HCT116 (cell line): ENCODE measurements at regions not wholly inside any gene's neighbourhood (a gene's known extent, or its start where the extent isn't known, plus 50 kb on each side); places are given as distances from the start of the nearest gene placed in this dataset.
A peak's percentile ranks its signal among the peaks of the same experiment; 100 is the strongest.

ENCODE experiments used
- ATAC-seq: fragments of 200-7000 bp; cut with Tn5 transposase; 2 replicates; pipeline ENCODE4 v1.9.1; 2020; ENCODE audit warnings: mild to moderate bottlenecking, moderate library complexity
- BruUV-seq: library from RNA; stranded (reverse); fragments of 400-500 nt; replicated peaks from 2 replicates; lab custom pipeline; 2021; lab: Mats Ljungman, UMichigan
- CTCF ChIA-PET: fragments of 300-600 bp; sonication (Branson Sonifier 250); formaldehyde crosslinking; loops from one replicate; lab custom pipeline; 2021; ENCODE audit warnings: antibody characterized with exemption; lab: Charles Lee
- POLR2A ChIA-PET: fragments of 300-600, 350-600 bp; sonication (Branson Sonifier 250); formaldehyde crosslinking; loops from one replicate; lab custom pipeline; 2021; ENCODE audit warnings: antibody characterized with exemption; lab: Charles Lee
- RAD21 ChIA-PET, 2 experiments: fragments of 300-600 bp; sonication (Branson Sonifier 250); formaldehyde crosslinking; loops; one replicate each; lab custom pipeline; 2023; ENCODE audit warnings: low total read pairs in 2 of 2; ENCODE audit not compliant: uncharacterized antibody in 2 of 2, unreplicated experiment in 2 of 2, low non-redundant PET in 1 of 2; lab: Charles Lee
- DNase-seq: peaks from one replicate; pipeline ENCODE4 v3.0.0-alpha.2; 2010; ENCODE audit warnings: low read depth, low spot score
- H2AFZ ChIP-seq: fragments of 200-600 bp; shearing (Covaris generic), sonication (generic); 2 replicates; pipeline ENCODE4 v1.6.1; 2017; ENCODE audit warnings: low read depth, mixed run types, mixed read lengths, antibody characterized with exemption, low read length; ENCODE audit not compliant: poor library complexity, severe bottlenecking
- H3K27ac ChIP-seq: 2 replicates; pipeline ENCODE4 v1.5.1; 2012; ENCODE audit warnings: low read depth, low read length
- H3K27me3 ChIP-seq: fragments of 200-600 bp; sonication (generic); 2 replicates; pipeline ENCODE4 v1.6.1; 2016; ENCODE audit warnings: mixed run types, low read length, mixed read lengths; ENCODE audit not compliant: insufficient read depth
- H3K36me3 ChIP-seq, 2 experiments: fragments of 200-500 bp in 1 of 2; fragments of 200-600 bp in 1 of 2; sonication (Bioruptor generic) in 1 of 2; sonication (generic) in 1 of 2; 2 replicates each; pipeline versions ENCODE4 v1.5.1 to v1.6.1; 2014 to 2016; ENCODE audit warnings: low read length in 2 of 2, inconsistent platforms in 1 of 2, mixed read lengths in 1 of 2, mixed run types in 1 of 2; ENCODE audit not compliant: insufficient read depth in 2 of 2, control insufficient read depth in 1 of 2
- H3K4me1 ChIP-seq, 2 experiments: fragments of 200-600 bp in 1 of 2; sonication (generic) in 1 of 2; 2 replicates each; pipeline versions ENCODE4 v1.5.1 to v1.6.1; 2012 to 2017; ENCODE audit warnings: low read length in 2 of 2, inconsistent platforms in 1 of 2, mild to moderate bottlenecking in 1 of 2, mixed read lengths in 1 of 2, mixed run types in 1 of 2, moderate library complexity in 1 of 2; ENCODE audit not compliant: insufficient read depth in 2 of 2, control insufficient read depth in 1 of 2
- H3K4me2 ChIP-seq: fragments of 200-600 bp; sonication (generic); 2 replicates; pipeline ENCODE4 v1.6.1; 2017; ENCODE audit warnings: mixed run types, low read length, mixed read lengths
- H3K4me3 ChIP-seq, 2 experiments: fragments of 200-600 bp in 1 of 2; sonication (generic) in 1 of 2; replicated peaks in 1 of 2; 2 replicates each; pipeline ENCODE4 v1.5.1; 2011 to 2016; ENCODE audit warnings: low read length in 2 of 2, control low read depth in 1 of 2, low read depth in 1 of 2, mild to moderate bottlenecking in 1 of 2, mixed read lengths in 1 of 2, mixed run types in 1 of 2
- H3K79me2 ChIP-seq: fragments of 200-600 bp; sonication (generic); 2 replicates; pipeline ENCODE4 v1.6.1; 2017; ENCODE audit warnings: mild to moderate bottlenecking, mixed run types, low read length, moderate library complexity, mixed read lengths; ENCODE audit not compliant: insufficient read depth
- H3K9ac ChIP-seq: fragments of 200-600 bp; sonication (generic); 2 replicates; pipeline ENCODE4 v1.6.1; 2016; ENCODE audit warnings: low read length, mixed read lengths
- H3K9me2 ChIP-seq: fragments of 200-600 bp; sonication (generic), shearing (Covaris generic); 2 replicates; pipeline ENCODE4 v1.6.1; 2017; ENCODE audit warnings: mixed run types, mild to moderate bottlenecking, moderate library complexity; ENCODE audit not compliant: insufficient read depth
- H3K9me3 ChIP-seq, 2 experiments: fragments of 200-500 bp in 1 of 2; fragments of 200-600 bp in 1 of 2; sonication (Bioruptor generic) in 1 of 2; sonication (generic) in 1 of 2; 2 replicates each; pipeline ENCODE4 v1.6.1; 2014 to 2017; ENCODE audit warnings: low read length in 2 of 2, mixed read lengths in 2 of 2, inconsistent platforms in 1 of 2, low read depth in 1 of 2, mild to moderate bottlenecking in 1 of 2, mixed run types in 1 of 2, moderate library complexity in 1 of 2; ENCODE audit not compliant: control insufficient read depth in 1 of 2, insufficient read depth in 1 of 2
- H4K20me1 ChIP-seq: fragments of 200-600 bp; sonication (generic), shearing (Covaris generic); 2 replicates; pipeline ENCODE4 v1.6.1; 2017; ENCODE audit warnings: mixed run types, mild to moderate bottlenecking, moderate library complexity; ENCODE audit not compliant: insufficient read depth
- ATF3 ChIP-seq: IDR thresholded peaks from 2 replicates; pipeline ENCODE4 v1.6.1; 2012
- CBX3 ChIP-seq: IDR thresholded peaks from 2 replicates; pipeline ENCODE4 v1.6.1; 2012; ENCODE audit warnings: low read depth
- CEBPB ChIP-seq: IDR thresholded peaks from 2 replicates; pipeline ENCODE4 v1.6.1; 2012; ENCODE audit warnings: low read depth
- ELF1 ChIP-seq: IDR thresholded peaks from 2 replicates; pipeline ENCODE4 v1.6.1; 2012; ENCODE audit warnings: low read depth, borderline replicate concordance
- EZH2 ChIP-seq: fragments of 200-600 bp; sonication (generic); IDR thresholded peaks from 2 replicates; pipeline ENCODE4 v1.6.1; 2017; ENCODE audit warnings: antibody characterized with exemption, mixed run types
- EZH2phosphoT487 ChIP-seq: fragments of 200-600 bp; IDR thresholded peaks from 2 replicates; pipeline ENCODE4 v1.6.1; 2018; ENCODE audit warnings: antibody characterized with exemption, borderline replicate concordance
- FOSL1 ChIP-seq: IDR thresholded peaks from 2 replicates; pipeline ENCODE4 v1.6.1; 2012; ENCODE audit warnings: low read depth
- JUND ChIP-seq: IDR thresholded peaks from 2 replicates; pipeline ENCODE4 v1.6.1; 2012
- POLR2AphosphoS5 ChIP-seq: IDR thresholded peaks from 2 replicates; pipeline ENCODE4 v1.6.1; 2011; ENCODE audit warnings: mild to moderate bottlenecking, low read depth, low read length, moderate library complexity
- RAD21 ChIP-seq: IDR thresholded peaks from 2 replicates; pipeline ENCODE4 v1.6.1; 2012; ENCODE audit warnings: low read depth, mild to moderate bottlenecking
- SIN3A ChIP-seq: IDR thresholded peaks from 2 replicates; pipeline ENCODE4 v1.6.1; 2012; ENCODE audit warnings: low read depth
- SP1 ChIP-seq: IDR thresholded peaks from 2 replicates; pipeline ENCODE4 v1.6.1; 2012; ENCODE audit warnings: low read depth
- SRF ChIP-seq: IDR thresholded peaks from 2 replicates; pipeline ENCODE4 v1.6.1; 2012; ENCODE audit warnings: low read depth
- TCF7L2 ChIP-seq: IDR thresholded peaks from 2 replicates; pipeline ENCODE4 v1.7.0; 2011; ENCODE audit warnings: borderline replicate concordance, inconsistent platforms; ENCODE audit not compliant: insufficient read depth, insufficient read length; ENCODE audit errors: extremely low read depth
- YY1 ChIP-seq: IDR thresholded peaks from 2 replicates; pipeline ENCODE4 v1.6.1; 2011; ENCODE audit warnings: low read length, low read depth, moderate library complexity, mild to moderate bottlenecking; ENCODE audit not compliant: insufficient replicate concordance; ENCODE audit errors: extremely low read depth
- ZBTB33 ChIP-seq: IDR thresholded peaks from 2 replicates; pipeline ENCODE4 v1.6.1; 2011; ENCODE audit warnings: mild to moderate bottlenecking, low read length, moderate library complexity; ENCODE audit not compliant: insufficient replicate concordance; ENCODE audit errors: extremely low read depth
- ZFX ChIP-seq: fragments of 450-650 bp; IDR thresholded peaks from 2 replicates; pipeline ENCODE4 v1.6.1; 2017
- ZNF274 ChIP-seq: fragments of 200-500 bp; sonication (Bioruptor generic); IDR thresholded peaks from 2 replicates; pipeline ENCODE4 v1.6.1; 2014; ENCODE audit warnings: mild to moderate bottlenecking, low read depth, low read length, inconsistent platforms
- intact Hi-C: fragments of 100-400 bp; cut with micrococcal nuclease; formaldehyde crosslinking; loops from 2 replicates; pipeline ENCODE4 v1.10.0; 2022
- TF ChIP-seq, protein P1 (sequence below): IDR thresholded peaks from 2 replicates; pipeline ENCODE4 v1.6.1; 2012; ENCODE audit warnings: low read depth
- TF ChIP-seq, protein P2 (sequence below), 3 experiments: fragments of 200-600 bp in 1 of 3; sonication (generic) in 1 of 3; IDR thresholded peaks in 2 of 3; conservative IDR thresholded peaks in 1 of 3; 2 replicates each; pipeline ENCODE4 v1.5.1; 2012 to 2017; ENCODE audit warnings: low read depth in 2 of 3, low read length in 2 of 3, antibody characterized with exemption in 1 of 3, borderline replicate concordance in 1 of 3, control low read depth in 1 of 3, mild to moderate bottlenecking in 1 of 3, mixed read lengths in 1 of 3, mixed run types in 1 of 3, moderate library complexity in 1 of 3; ENCODE audit not compliant: insufficient read depth in 1 of 3

DNA sequence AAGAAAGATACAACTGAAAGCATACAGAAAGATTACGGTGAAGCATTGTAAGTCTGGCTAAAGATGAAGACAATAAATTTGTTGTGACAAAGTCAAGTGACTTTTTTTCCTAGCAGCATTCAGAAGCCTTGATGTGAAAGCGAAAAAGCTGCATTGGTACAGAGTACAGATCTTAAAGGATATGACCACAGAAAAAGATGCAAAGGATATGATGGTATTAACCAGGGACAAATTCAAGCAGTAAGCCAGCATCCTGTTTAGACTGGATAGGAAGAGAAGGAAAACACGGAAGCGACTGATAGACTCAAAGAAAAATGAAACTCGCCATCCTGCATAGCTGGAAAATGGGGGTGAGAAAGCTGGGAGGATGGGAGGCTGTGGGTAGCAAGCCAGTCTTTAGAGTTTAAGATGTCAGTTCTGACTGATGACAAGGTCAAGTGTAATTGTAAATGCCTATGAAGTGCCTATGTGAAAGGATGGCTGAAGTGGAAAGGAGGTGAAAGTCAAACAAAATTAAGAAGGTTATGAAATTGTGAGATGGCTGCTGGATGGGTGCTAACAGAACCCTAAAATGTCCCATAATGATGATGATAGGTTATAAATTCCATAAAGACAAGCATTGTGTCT is 92.4 kb downstream of the PHLDA1 start:
- Histone ChIP-seq H3K4me2 (no peak overlapping the region), H3K9me2 (no peaks in the 10 kb centered on the region), H3K36me3 (no peaks in the 10 kb centered on the region), H3K27me3 (no peaks in the 10 kb centered on the region), H3K4me3 (no peak overlapping the region), H3K4me1 (peaks cover 45 to 65% of the 10 kb centered on the region in 2 experiments), H3K9ac (0 out of 2 replicates have a peak overlapping the region, but pooled peaks have one; percentile 17), H4K20me1 (no peaks in the 10 kb centered on the region), H3K27ac (peak overlapping the region; percentile 95), H3K9me3 (no peaks in the 10 kb centered on the region), H2AFZ (no peak overlapping the region), H3K79me2 (no peaks in the 10 kb centered on the region)
- ChIA-PET RAD21 (no interaction called here), POLR2A (interaction anchor here (1.5 kb wide), 1 partner anchor 38 kb away, joined by 4 read pairs; no protein-coding TSS in a partner anchor), CTCF (no interaction called here)
- no peak for ATAC-seq
- DNase-seq, result no peak
- intact Hi-C loops, result no loop called here
- TF ChIP-seq CEBPB (no peak), ATF3 (no peak), ELF1 (no peak), POLR2AphosphoS5 (no peak), SIN3A (no peak), RAD21 (no peak), EZH2 (no peak), YY1 (no peak), EZH2phosphoT487 (no peak), FOSL1 (no peak), JUND (no peak), SP1 (no peak), CBX3 (no peak), SRF (no peak), ZFX (no peak), ZBTB33 (no peak), ZNF274 (no peak), TCF7L2 (no peak)
- TF ChIP-seq, protein P1, sequence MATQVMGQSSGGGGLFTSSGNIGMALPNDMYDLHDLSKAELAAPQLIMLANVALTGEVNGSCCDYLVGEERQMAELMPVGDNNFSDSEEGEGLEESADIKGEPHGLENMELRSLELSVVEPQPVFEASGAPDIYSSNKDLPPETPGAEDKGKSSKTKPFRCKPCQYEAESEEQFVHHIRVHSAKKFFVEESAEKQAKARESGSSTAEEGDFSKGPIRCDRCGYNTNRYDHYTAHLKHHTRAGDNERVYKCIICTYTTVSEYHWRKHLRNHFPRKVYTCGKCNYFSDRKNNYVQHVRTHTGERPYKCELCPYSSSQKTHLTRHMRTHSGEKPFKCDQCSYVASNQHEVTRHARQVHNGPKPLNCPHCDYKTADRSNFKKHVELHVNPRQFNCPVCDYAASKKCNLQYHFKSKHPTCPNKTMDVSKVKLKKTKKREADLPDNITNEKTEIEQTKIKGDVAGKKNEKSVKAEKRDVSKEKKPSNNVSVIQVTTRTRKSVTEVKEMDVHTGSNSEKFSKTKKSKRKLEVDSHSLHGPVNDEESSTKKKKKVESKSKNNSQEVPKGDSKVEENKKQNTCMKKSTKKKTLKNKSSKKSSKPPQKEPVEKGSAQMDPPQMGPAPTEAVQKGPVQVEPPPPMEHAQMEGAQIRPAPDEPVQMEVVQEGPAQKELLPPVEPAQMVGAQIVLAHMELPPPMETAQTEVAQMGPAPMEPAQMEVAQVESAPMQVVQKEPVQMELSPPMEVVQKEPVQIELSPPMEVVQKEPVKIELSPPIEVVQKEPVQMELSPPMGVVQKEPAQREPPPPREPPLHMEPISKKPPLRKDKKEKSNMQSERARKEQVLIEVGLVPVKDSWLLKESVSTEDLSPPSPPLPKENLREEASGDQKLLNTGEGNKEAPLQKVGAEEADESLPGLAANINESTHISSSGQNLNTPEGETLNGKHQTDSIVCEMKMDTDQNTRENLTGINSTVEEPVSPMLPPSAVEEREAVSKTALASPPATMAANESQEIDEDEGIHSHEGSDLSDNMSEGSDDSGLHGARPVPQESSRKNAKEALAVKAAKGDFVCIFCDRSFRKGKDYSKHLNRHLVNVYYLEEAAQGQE, result no peak
- TF ChIP-seq, protein P2, sequence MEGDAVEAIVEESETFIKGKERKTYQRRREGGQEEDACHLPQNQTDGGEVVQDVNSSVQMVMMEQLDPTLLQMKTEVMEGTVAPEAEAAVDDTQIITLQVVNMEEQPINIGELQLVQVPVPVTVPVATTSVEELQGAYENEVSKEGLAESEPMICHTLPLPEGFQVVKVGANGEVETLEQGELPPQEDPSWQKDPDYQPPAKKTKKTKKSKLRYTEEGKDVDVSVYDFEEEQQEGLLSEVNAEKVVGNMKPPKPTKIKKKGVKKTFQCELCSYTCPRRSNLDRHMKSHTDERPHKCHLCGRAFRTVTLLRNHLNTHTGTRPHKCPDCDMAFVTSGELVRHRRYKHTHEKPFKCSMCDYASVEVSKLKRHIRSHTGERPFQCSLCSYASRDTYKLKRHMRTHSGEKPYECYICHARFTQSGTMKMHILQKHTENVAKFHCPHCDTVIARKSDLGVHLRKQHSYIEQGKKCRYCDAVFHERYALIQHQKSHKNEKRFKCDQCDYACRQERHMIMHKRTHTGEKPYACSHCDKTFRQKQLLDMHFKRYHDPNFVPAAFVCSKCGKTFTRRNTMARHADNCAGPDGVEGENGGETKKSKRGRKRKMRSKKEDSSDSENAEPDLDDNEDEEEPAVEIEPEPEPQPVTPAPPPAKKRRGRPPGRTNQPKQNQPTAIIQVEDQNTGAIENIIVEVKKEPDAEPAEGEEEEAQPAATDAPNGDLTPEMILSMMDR (IDR thresholded peaks at IDR 0.05 in 2 of 3, conservative IDR thresholded peaks at IDR 0.05 in 1 of 3; ENCODE audit: borderline replicate concordance in 1 of 3, insufficient read depth in 1 of 3, low read depth in 2 of 3, low read length in 2 of 3), result no peak
- no TSS peak for BruUV-seq
